GM21526 (cell line): ENCODE measurements at regions not wholly inside any gene's neighbourhood (a gene's known extent, or its start where the extent isn't known, plus 50 kb on each side); places are given as distances from the start of the nearest gene placed in this dataset.
"Not testable (repeated sequence)": the region's sequence is repeated elsewhere in the genome, so short reads cannot be mapped to it uniquely, and the experiment has no call there.

ENCODE experiments used
- ATAC-seq: cut with Tn5 transposase; IDR thresholded peaks from one replicate; pipeline ENCODE4 v1.9.1; 2021; ENCODE audit warnings: moderate library complexity; ENCODE audit not compliant: unreplicated experiment, low FRiP score

DNA sequence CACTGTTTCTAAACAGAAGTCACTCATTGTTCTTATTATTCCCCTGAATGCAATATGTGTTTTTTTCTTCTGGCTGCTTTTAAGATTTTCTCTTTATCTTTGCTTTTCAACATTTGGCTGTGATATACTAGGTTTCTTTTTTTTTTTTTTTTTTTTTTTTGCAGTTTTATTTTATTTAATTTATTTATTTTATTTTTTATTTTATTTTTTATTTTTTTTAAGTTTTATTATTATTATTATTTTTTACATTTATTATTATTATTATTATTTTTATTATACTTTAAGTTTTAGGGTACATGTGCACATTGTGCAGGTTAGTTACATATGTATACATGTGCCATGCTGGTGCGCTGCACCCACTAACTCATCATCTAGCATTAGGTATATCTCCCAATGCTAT, 221.9 kb downstream of the UTP18 start:
- not testable (repeated sequence) for ATAC-seq

DNA sequence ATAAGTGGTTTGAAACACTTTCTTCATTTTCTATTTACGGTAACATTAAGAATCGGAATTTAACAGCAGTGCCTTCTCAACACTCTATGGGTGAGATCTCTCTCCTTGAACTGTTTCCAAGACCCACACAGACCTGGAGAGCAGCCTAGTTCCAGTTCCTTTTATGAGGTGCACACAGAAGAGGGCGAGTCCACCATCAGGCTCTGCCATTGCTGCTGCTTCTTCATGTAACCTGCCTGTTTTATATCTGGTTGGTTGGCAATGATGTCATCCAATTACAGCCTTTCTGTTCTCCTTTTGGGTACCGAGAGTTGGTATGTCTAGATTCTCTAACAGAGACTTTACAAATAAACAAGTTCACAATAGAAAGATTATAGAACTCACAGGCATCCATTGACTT, 225.7 kb downstream of the UTP18 start:
- ATAC-seq = no peak

- ATAC-seq = no peak
These were observed 226.7 kb downstream of the UTP18 start for GRCh38 chr17:51486885-51487520.

DNA sequence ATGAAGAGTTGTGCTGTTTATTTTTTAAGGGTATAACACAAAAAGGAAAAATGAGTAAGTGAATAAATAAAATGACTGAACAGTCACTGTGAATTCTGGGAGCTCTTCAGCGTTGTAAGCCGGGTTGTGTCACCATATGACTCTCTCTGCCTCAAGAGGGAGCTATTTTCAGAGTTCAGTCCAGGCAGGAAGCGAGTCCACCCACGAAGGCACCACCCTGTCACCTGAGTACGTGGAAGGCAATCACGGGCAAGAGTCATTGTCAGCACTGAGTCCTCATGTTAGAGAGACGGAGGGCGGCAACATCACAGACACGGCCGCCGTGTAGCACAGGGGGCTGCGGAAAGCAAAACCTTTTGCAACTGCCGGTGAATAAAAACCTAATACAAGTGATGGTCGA, 227.6 kb downstream of the UTP18 start:
- ATAC-seq = no peak

DNA sequence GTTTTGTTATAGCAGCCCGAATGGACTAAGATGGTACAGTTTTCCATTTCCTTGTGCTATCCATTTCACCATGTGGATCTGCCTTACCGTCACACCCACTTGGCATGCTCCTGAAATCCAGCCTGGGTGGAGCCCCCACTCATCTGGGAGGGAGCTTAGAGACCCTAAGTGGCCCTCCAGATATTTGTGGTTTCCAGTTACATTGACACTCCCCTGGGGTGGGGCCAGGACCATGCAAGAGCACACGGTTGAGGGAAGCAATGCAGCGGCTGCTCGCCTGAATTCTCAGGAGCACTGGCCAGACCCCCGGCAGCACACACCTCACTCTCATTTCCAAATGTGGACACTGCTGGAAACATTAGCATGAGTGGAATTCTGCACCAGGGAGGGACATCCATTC, 231.1 kb downstream of the UTP18 start:
- no peak for ATAC-seq

DNA sequence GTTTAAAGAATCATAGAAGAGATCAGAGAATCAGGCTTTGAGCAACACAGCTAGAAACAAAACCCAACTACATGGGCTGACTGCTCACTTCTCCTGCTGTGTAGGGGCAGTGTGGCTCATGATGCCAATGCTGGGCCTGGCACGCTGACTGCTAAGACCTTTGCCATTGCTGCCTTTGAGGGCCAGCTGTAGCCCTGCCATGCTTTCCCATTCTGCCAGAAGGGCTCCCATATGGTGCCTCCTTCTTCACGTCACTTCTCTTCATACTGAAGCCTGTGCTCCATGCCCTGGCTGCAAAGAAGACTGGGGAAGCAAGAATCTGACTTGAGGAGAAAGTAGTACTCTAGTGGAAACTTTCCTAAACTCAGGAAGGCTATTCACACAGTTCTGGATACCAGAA, 232.9 kb downstream of the UTP18 start:
- ATAC-seq = no peak

DNA sequence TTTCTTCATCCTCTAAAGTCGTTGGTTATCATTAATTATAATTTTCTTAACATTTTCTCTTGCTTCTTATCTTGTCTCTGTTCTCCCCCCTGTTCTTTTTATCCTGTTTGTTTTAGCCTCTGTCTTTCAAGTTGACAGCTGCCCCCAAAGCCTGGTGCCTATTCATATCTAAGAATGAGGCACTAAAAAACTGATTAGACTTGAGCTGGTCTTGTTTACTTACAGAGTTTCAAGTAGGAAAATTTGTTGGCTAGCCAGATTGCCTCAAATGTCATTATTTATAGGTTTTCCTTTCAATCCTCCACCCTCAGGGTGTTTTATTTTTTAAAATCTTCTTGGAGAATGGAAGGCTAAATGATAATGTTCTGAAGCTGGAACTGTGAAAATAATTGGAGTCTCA, 236.0 kb downstream of the UTP18 start:
- no peak for ATAC-seq

DNA sequence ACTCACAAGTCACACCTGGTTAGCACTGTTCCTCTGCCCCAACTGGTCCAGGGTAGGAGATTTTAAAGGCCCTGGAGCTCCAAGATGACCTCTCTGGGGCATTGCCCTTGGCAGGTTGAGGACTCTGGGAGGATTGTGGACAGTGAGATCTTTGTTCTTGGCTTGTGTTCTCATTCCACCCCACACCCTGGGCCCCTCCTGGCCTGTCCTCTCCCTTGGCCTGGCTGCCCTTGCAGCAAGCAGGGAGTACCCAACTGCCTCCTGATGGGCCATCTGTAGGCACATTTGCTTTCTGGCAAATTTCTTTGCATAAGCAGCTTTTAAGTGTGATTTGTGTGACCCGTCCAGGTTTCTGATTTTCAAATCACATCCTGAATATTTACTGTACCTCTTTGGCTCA, 239.6 kb downstream of the UTP18 start:
- ATAC-seq = no peak

GRCh38 chr17:51500454-51500853, 240.1 kb downstream of the UTP18 start:
- ATAC-seq = no peak

- no peak for ATAC-seq
These were observed 245.1 kb downstream of the UTP18 start for GRCh38 chr17:51505450-51505849.

GRCh38 chr17:51507444-51507843, 247.1 kb downstream of the UTP18 start:
- ATAC-seq = no peak

- ATAC-seq = no peak
These were observed 247.7 kb downstream of the UTP18 start for GRCh38 chr17:51508048-51508447.

DNA sequence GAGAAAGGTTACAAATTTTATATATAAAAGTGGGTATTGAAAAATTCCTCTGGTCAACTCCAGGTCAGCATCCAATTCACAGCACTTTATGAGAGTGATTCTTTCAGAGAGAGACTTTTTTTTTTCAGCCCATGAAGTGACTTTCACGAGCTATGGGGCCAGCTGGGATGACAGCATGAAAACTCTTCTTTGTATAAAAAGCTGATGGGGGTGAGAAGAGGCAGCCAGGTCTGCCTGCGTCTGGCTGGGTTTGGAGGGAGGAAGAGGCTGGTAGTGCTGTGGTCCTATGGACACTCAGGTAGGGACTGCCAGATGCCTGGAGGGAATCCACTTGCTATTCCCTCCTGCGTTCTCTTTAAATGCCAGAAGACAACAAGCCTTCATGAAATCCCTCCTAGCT, 250.6 kb downstream of the UTP18 start:
- ATAC-seq = no peak

DNA sequence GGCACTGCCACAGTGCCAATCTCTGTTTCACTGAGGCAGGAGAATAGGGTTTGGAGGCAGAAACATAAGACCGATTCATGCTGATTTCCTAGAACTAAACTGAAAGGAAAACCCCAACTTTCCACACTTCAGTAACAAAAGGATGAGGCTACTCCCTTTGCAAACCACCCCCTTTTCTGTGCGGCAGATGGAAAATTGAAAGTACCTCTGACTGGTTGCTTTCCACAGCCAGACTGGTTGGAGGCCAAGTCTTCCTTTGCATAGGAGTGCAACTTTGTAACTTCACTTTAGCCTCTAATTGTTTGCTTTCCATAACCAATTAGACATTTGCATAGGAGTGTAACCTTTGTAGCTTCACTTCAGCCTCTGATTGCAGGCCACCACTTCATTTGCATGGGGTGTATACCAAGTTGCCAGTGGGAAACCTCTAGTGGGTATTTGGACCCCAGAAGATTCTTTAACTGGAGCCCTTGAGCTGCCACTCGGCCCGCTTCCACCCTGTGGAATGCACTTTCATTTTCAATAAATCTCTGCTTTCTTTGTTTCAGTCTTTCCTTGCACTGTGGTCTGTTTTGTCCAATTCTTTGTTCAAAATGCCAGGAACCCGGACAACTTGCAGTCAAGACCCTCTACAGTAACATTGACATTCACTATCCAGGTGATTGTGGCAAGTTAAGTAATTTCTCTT, 252.0 kb downstream of the UTP18 start:
- no peak for ATAC-seq

- ATAC-seq = no peak
These were observed 256.6 kb downstream of the UTP18 start for GRCh38 chr17:51516924-51517323.

- no peak for ATAC-seq
These were observed 264.2 kb downstream of the UTP18 start for GRCh38 chr17:51524524-51524923.

DNA sequence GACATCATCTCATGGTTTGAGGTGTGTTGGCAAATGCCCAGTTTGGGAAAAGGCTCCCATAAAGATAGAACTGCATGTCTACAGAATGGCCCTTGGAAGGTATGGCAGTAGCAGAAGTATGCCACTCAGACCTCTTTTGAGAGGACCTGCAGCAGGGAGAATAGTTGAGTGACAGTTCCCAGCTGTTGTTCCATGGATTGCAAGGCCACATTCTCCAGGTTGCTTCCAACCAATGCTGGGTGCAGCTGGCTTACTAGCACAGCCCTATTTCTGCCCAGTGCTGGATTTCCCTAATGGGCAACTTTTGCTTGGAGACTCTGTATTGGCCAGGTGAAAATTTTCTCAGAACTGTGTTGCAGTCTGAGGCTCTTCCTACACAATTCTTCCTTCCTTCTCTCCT, 266.2 kb downstream of the UTP18 start:
- ATAC-seq = no peak

GRCh38 chr17:51527225-51527982, 267.1 kb downstream of the UTP18 start:
- no peak for ATAC-seq

DNA sequence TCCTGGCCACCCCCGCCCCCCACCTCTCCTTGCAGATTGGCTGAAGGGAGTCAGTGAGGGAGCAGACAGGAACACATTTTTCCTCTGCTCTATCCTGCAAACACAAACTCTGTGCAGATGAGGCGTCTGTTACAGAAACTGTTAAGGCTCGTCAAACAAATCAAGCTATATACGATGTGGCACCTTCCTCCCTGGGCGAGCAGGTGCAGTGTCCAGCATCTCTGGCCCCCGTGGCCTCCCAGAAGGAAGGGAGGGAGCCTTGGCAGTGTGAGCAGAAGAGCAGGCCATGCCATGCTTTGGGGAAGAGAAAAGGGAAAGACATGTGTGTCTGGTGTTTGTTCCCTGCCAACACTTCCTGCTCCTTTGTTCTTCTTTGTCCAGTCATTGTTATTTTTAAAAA, 267.8 kb downstream of the UTP18 start:
- no peak for ATAC-seq

DNA sequence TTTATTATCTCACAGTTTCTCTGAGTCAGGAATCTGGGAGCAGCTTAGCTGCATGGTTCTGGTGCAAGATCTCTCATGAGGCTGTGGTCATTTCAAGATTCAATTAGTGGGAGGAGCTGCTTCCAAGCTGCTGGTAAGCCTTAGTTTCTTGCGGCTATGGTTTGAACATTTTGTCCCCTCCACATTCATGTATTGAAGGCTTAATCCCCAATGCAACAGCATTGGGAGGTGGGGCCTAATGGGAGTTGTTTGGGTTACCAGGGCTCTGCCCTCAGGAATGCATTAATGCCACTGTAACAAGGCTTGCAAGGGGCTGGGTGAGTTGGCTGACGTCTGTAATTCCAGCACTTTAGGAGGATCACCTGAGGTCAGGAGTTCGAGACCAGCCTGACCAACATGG, 272.9 kb downstream of the UTP18 start:
- ATAC-seq = no peak

GRCh38 chr17:51533821-51534220, 273.5 kb downstream of the UTP18 start:
- no peak for ATAC-seq

- no peak for ATAC-seq
These were observed 276.3 kb downstream of the UTP18 start for GRCh38 chr17:51536627-51537026.
